GM19025 (cell line): ENCODE measurements at regions not wholly inside any gene's neighbourhood (a gene's known extent, or its start where the extent isn't known, plus 50 kb on each side); places are given as distances from the start of the nearest gene placed in this dataset.
"Not testable (repeated sequence)": the region's sequence is repeated elsewhere in the genome, so short reads cannot be mapped to it uniquely, and the experiment has no call there.

Source experiments
- ATAC-seq: cut with Tn5 transposase; IDR thresholded peaks from one replicate; pipeline ENCODE4 v1.9.1; 2021; ENCODE audit warnings: mild to moderate bottlenecking, low read depth, moderate library complexity; ENCODE audit not compliant: unreplicated experiment

DNA sequence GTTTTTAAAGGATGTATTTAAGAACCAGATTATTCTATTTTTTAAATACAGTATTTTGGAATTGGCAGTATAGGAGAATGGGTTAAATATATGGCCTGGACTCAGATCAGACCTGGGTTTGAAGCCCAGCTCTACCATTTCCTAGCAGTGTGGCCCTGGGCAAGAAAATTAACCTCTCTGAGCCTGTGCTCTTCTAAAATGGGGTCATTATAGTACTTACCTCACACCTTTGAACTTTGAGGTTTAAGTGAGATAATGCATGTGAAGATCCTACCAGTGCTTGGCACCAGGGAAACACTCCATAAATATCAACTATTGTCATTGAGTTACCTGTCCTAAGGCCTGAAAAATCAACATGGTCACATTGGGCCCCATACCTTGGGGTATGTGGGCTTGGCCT lies 93.4 kb upstream of the WSB1 start:
- ATAC-seq: no peak

GRCh38 chr17:27203241-27203640 lies 90.7 kb upstream of the WSB1 start:
- no peak for ATAC-seq

GRCh38 chr17:27206447-27206846 lies 87.5 kb upstream of the WSB1 start:
- ATAC-seq: no peak

DNA sequence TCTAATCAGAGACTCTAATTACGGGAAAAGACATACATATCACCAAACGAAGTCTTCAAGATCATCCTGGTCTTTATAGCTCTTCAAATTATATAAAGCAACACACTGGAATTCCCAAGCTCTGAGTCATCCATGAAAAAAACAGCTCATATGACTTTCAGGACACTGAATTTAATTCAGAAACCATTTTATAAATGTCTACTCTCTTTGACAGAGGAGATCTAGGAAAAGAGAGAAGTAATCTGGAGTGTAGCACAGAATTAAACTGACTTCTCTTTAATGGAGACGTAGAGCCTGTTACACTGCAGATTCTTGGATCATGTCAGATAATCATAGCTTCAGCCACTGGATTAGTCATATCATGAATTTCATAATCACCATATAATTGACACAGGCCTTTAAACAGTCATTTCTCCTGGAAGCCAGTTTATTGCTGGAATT lies 86.8 kb upstream of the WSB1 start:
- ATAC-seq: no peak

GRCh38 chr17:27208370-27208769 lies 85.5 kb upstream of the WSB1 start:
- not testable (repeated sequence) for ATAC-seq

- ATAC-seq: no peak
Observed at GRCh38 chr17:27209316-27209715, 84.6 kb upstream of the WSB1 start.

- ATAC-seq: not testable (repeated sequence)
Observed at GRCh38 chr17:27210809-27211208, 83.1 kb upstream of the WSB1 start.

- no peak for ATAC-seq
Observed at GRCh38 chr17:27216836-27217235, 77.1 kb upstream of the WSB1 start.

- peak; percentile 84 for ATAC-seq
Observed at GRCh38 chr17:27217631-27218030, 76.3 kb upstream of the WSB1 start.

DNA sequence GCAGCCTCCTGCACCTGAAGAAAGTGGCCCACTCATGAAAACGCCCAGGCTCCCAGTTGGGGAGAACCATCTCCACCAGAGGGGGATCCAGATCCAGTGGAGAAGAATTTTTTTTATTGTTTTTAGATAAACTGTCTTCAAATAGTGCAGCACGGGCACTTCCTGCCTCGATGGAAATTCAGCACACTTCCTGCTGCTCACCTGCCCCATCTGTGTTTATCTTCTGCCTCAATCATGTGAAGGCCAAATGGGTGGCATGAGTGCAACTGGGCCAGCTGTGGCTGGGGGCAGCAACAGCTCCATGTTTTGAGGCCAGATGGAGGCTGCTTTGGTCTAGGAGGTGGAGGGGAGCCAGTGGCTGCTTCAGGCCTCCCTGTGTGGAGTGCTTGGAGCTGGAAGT lies 75.9 kb upstream of the WSB1 start:
- no peak for ATAC-seq

DNA sequence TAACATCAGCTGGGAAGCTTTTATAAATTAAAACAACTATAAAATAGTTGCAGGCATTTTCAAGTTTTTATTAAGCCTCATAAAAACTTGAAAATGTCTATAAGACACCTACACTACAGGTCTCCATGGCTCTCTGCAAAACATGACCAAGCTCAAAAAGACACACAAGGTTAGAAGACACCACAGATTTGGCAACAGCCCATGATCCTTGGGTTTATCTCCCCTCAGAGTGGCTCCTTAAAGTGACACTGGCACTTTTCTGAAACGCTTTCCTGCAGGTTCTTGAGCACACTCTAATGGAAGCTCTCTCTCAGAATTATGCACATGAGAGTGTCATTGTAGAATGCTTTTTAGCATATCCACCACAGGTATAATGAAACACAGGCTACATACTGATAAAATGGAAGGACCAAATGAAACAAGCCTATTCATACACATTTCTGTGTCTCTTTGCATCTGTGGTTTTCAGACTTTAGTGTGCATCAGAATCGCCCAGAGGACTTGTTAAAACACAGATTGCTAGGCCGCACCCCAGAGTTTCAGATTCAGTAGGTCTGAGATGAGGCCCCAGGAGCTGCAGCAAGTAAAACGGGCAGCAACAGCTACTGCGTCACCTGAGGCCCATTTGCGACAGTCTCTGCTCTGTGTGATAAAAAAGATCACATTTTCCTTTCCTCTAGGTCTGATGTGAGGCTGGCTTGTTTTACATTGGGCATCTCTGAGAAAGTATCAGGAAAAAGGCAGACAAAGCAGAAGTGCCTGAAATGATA lies 75.0 kb upstream of the WSB1 start:
- peak; percentile 66 for ATAC-seq

DNA sequence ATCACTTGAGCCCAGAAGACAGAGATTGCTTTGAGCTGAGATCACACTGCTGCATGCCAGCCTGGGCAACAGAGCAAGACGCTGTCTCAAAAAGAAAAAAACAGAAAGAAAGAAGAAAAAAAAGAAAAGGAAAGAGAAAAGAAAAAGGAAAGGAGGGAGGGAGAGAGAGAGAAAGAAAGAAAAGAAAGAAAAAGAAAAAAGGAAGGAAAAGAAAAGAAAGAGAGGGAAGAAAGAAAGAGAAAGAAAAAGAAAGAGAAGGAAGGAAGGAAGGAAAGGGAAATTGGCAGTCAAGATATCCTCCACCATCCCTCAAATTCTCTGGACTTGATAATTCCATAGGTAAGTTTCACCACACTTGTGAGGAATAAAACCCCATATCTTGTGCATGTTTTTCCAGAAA lies 71.4 kb upstream of the WSB1 start:
- ATAC-seq: no peak

DNA sequence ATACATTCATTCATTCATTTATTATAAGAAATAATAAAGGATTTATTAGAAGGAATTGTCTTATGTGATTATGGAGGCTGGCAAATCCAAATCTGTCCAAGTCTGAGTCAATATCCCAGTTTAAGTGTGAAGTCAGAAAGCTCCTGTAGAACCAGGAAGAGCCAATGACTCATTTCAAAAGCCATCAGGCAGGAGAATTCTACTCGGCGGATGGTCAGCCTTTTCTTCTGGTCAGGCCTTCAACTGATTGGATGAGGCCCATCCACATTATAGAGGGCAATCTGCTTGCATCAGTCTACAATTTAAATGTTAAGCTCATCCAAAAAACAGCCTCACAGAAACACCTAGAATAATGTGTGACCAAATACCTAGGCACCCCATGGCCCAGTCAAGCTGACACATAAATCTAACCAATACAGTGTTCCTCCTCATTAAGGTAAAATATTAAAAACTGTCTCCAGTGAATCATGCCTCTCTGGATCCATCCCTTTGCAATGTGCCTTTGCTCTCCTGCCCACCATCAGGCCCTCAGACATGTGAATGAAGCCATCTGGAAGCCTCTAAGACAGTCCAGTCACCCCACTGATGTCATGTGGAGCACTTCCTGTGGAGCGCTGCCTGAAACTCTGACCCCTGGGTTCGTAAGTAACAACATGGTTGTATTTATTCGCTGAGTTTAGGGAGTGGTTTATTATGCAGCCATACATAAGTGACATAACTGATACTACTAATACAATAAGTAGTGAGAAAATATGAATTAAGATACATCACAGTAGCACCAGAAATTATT lies 69.2 kb upstream of the WSB1 start:
- no peak for ATAC-seq

DNA sequence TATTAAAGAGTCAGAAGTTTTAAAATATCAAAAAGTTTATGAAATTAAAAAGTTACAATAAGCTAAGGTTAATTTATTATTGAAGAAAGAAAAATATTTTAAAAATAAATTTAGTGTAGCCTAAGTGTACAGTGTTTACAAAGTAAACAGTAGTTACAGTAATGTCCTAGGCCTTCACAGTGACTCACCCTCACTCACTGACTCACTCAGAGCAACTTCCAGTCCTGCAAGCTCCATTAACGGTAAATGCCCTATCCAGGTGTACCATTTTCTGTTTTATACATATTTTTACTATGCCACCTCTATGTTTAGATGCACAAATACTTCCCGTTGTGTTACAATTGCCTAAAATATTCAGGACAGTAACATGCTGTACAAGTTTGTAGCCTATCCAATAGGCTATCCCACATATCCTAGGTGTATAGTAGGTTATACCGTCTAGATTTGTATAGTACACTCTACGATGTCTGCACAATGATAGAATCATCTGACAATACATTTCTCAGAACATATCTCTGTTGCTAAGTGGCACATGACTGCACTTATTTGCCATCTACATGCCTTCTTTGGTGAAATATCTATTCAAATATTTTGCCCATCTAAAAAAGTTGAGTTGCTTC lies 67.2 kb upstream of the WSB1 start:
- ATAC-seq: no peak

- ATAC-seq: no peak
Observed at GRCh38 chr17:27230996-27231395, 62.9 kb upstream of the WSB1 start.

DNA sequence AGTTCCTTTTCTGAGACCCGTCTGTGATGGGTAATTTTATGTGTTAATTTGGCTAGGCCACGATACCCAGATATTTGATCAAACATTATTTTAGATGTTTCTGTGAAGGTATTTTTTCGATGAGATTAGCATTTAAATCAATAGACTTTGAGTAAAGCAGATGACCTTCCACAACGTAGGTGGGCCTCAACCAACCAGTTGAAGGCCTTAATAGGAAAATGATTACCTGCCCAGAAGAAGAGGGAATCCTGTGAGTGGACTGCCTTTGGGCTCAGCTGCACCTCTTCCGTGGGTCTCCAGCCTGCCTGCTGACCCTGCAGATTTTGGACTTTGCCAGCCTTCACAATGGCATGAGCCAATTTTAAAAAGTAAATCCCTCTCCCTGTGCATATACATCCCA lies 61.6 kb upstream of the WSB1 start:
- no peak for ATAC-seq

DNA sequence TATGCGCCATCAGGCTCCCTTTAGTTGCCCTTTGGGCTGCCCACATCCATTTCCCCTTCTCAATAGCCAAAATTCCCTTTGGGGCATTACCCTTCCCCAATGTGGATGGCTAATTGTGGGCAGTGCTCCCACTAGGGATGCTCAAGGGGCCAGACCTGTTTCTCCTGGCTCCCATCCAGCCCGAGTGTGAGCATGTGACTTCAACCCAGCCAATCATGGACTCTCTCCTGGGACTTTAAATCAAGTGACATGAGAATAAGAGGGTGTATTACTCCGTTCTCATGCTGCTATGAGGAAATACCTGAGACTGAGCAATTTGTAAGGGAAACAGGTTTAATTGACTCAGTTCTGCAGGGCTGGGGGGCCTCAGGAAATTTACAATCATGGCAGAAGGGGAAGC lies 60.9 kb upstream of the WSB1 start:
- no peak for ATAC-seq

GRCh38 chr17:27233776-27234175 lies 60.1 kb upstream of the WSB1 start:
- ATAC-seq: no peak

- no peak for ATAC-seq
Observed at GRCh38 chr17:27236717-27237315, 57.1 kb upstream of the WSB1 start.

GRCh38 chr17:27237890-27238289 lies 56.0 kb upstream of the WSB1 start:
- ATAC-seq: no peak

- ATAC-seq: no peak
Observed at GRCh38 chr17:27239046-27239445, 54.9 kb upstream of the WSB1 start.
